ENCODE measurements at regions not wholly inside any gene's neighbourhood (a gene's known extent, or its start where the extent isn't known, plus 50 kb on each side); places are given as distances from the start of the nearest gene placed in this dataset.

GRCh38 chr2:19235308-19235707 lies 123.1 kb downstream of the OSR1 start:
- DNase-seq: no peak

- DNase-seq: no peak
These were observed 126.1 kb downstream of the OSR1 start for GRCh38 chr2:19232312-19232711.

GRCh38 chr2:19231625-19232024 lies 126.8 kb downstream of the OSR1 start:
- DNase-seq: no peak

- no peak for DNase-seq
These were observed 127.8 kb downstream of the OSR1 start for GRCh38 chr2:19230626-19231025.

- no peak for DNase-seq
These were observed 129.7 kb downstream of the OSR1 start for GRCh38 chr2:19228715-19229114.

GRCh38 chr2:19228181-19228593 lies 130.2 kb downstream of the OSR1 start:
- no peak for DNase-seq

GRCh38 chr2:19226871-19227270 lies 131.6 kb downstream of the OSR1 start:
- DNase-seq: no peak

GRCh38 chr2:19226386-19226785 lies 132.0 kb downstream of the OSR1 start:
- DNase-seq: no peak

- no peak for DNase-seq
These were observed 132.5 kb downstream of the OSR1 start for GRCh38 chr2:19225931-19226330.

- no peak for DNase-seq
These were observed 133.3 kb downstream of the OSR1 start for GRCh38 chr2:19225126-19225525.

- DNase-seq: no peak
These were observed 133.9 kb downstream of the OSR1 start for GRCh38 chr2:19224486-19224885.

GRCh38 chr2:19224011-19224410 lies 134.4 kb downstream of the OSR1 start:
- DNase-seq: no peak

- DNase-seq: no peak
These were observed 139.4 kb downstream of the OSR1 start for GRCh38 chr2:19219060-19219459.

GRCh38 chr2:19218166-19218565 lies 140.3 kb downstream of the OSR1 start:
- DNase-seq: no peak

- no peak for DNase-seq
These were observed 141.5 kb downstream of the OSR1 start for GRCh38 chr2:19216676-19217602.

GRCh38 chr2:19216238-19216637 lies 142.2 kb downstream of the OSR1 start:
- DNase-seq: no peak

GRCh38 chr2:19214682-19215391 lies 143.6 kb downstream of the OSR1 start:
- no peak for DNase-seq

GRCh38 chr2:19209575-19210341 lies 148.7 kb downstream of the OSR1 start:
- DNase-seq: no peak

GRCh38 chr2:19208479-19209199 lies 149.8 kb downstream of the OSR1 start:
- no peak for DNase-seq

GRCh38 chr2:19207452-19207851 lies 151.0 kb downstream of the OSR1 start:
- DNase-seq: no peak

- no peak for DNase-seq
These were observed 152.4 kb downstream of the OSR1 start for GRCh38 chr2:19205983-19206533.

GRCh38 chr2:19203866-19204265 lies 154.6 kb downstream of the OSR1 start:
- DNase-seq: no peak

All from C1 segment of cervical spinal cord (tissue), 14 donors.